Activated naive CD8-positive, alpha-beta T cell treated with anti-CD3 and anti-CD28 coated beads, Interleukin-2, amount 10 ng/mL, durations not matched to agents 7 days and 5 days (primary cell): ENCODE measurements at regions not wholly inside any gene's neighbourhood (a gene's known extent, or its start where the extent isn't known, plus 50 kb on each side); places are given as distances from the start of the nearest gene placed in this dataset.
A peak's percentile ranks its signal among the peaks of the same experiment; 100 is the strongest.
"Not testable (repeated sequence)": the region's sequence is repeated elsewhere in the genome, so short reads cannot be mapped to it uniquely, and the experiment has no call there.

ENCODE experiments used
- ATAC-seq: fragments of 150-1000 bp; cut with Tn5 transposase; one replicate; pipeline ENCODE4 v1.10.0; 2021; ENCODE audit warnings: low read depth, moderate library complexity
- POLR2A ChIA-PET: fragments of 350-600 bp; sonication (Branson Sonifier 250); formaldehyde crosslinking; loops from one replicate; lab custom pipeline; 2021; ENCODE audit warnings: antibody characterized with exemption; lab: Charles Lee
- DNase-seq: peaks from one replicate; pipeline ENCODE4 v3.0.0; 2021
- H3K27ac Mint-ChIP-seq: one replicate; pipeline ENCODE4 v1.8.0; 2022; ENCODE audit warnings: mild to moderate bottlenecking, mixed read lengths
- H3K27me3 Mint-ChIP-seq: one replicate; pipeline ENCODE4 v1.8.0; 2022; ENCODE audit warnings: mild to moderate bottlenecking, moderate library complexity, mixed read lengths
- H3K36me3 Mint-ChIP-seq: one replicate; pipeline ENCODE4 v1.8.0; 2021; ENCODE audit warnings: mild to moderate bottlenecking, mixed read lengths
- H3K4me1 Mint-ChIP-seq: one replicate; pipeline ENCODE4 v1.8.0; 2021; ENCODE audit warnings: mixed read lengths
- H3K4me3 Mint-ChIP-seq: one replicate; pipeline ENCODE4 v1.8.0; 2022; ENCODE audit warnings: mild to moderate bottlenecking, moderate library complexity, mixed read lengths
- H3K9me3 Mint-ChIP-seq: one replicate; pipeline ENCODE4 v1.8.0; 2021; ENCODE audit warnings: mixed read lengths

DNA sequence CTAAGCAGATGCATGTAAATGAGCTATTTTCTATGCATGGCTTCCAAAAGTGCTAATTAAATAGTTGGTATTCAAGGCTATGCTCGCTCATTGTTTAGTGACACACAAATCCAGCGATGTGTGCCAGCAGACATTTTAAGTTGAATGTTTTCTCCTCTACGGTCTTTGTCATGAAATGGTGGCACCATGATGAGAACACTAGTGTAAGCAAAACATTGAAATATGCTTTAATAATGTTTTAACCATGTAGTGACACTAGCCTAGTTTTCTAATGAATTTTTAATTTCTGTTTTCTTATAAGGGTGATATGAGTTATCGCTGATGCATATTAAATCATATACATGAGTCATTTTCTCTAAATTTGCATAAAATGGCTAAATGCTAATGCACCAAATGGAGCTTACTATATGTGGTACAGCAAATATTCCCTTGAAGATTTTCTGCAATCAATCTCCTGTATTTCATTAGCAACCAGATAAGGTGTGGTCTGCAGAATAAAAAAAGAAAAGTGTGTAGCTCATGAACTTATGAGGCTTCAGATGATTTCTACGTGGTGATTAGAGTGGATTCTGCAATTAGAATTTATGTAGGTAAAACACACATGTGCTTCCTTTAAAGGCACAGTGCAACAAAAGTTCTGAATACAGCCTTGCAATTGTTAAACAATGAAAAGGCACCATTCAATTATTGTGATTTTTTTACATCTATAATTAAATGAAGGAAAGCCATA is 226.6 kb downstream of the MEF2C start:
- Mint-ChIP-seq H3K9me3 (no peaks in the 10 kb centered on the region), H3K27me3 (peaks cover 51% of the 10 kb centered on the region), H3K4me1 (peaks cover 6% of the 10 kb centered on the region), H3K36me3 (peaks cover 2% of the 10 kb centered on the region), H3K27ac (no peak overlapping the region), H3K4me3 (no peak overlapping the region)
- POLR2A ChIA-PET, result no interaction called here
- no peak for DNase-seq
- no peak for ATAC-seq

DNA sequence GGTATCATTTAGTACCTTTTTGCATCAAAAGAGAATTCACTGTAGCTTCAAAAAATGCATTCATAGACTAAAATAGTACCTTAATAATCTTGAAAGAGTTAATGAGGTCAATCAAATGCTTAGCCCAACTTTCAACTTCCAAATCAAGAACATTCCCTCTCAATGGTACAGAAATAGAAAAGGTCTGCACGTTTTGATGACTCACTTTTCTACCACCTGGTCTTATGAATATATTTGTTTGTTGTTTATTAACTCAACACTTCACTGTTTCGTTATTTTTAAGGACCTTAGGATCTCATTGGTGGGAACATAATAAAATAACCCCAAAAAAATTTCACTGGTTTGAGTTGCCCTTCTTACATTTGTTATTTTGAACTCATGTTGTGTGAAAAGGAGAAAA is 229.5 kb downstream of the MEF2C start:
- POLR2A ChIA-PET, result no interaction called here
- no peaks in the 10 kb centered on the region for H3K4me1 Mint-ChIP-seq
- H3K27ac Mint-ChIP-seq, result no peak overlapping the region
- peaks cover 24% of the 10 kb centered on the region for H3K27me3 Mint-ChIP-seq
- no peaks in the 10 kb centered on the region for H3K9me3 Mint-ChIP-seq
- H3K4me3 Mint-ChIP-seq, result no peak overlapping the region
- no peaks in the 10 kb centered on the region for H3K36me3 Mint-ChIP-seq
- ATAC-seq (no peak), DNase-seq (no peak)

DNA sequence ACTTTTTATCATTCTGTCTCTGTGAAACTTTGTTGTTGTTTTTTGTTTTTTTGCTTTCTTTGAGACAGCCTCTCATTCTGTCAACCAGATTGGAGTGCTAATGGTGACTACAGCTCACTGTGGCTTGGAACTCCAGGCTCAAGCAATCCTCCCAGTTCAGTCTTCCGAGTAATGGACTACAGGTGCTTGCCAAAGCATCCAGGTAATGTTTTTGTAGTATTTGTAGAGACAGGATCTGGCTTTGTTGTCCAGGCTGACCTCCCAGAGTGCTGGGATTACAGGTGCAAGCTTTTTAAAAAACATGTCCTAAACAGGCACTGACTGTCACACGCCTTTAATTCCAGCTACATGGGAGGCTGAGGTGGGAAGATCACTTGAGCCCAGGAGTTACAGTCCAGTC is 235.1 kb downstream of the MEF2C start:
- Mint-ChIP-seq H3K9me3 (no peaks in the 10 kb centered on the region), H3K4me3 (no peak overlapping the region), H3K27me3 (peaks cover 21% of the 10 kb centered on the region), H3K36me3 (no peaks in the 10 kb centered on the region), H3K4me1 (no peaks in the 10 kb centered on the region), H3K27ac (no peak overlapping the region)
- DNase-seq (no peak), ATAC-seq (no peak)
- POLR2A ChIA-PET, result no interaction called here

DNA sequence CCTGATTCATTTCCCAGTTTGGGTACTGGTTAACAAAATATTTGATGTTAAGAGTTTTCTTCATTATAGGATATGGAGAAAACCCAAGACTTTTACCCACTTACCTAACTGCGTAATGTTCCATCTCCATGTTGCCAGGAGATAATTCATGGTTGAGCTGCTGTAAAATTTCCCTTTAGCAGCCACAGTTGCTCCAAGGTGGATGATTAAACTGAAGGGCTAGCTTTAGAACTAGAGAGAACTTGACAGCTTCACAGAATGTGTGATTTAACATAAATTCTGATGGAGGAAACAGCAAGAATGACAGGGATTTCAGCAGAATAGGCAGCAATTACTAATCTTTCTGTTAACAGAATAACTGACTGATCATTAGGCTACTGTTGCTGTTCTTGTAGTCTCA is 236.1 kb downstream of the MEF2C start:
- ATAC-seq, result no peak
- Mint-ChIP-seq H3K36me3 (no peaks in the 10 kb centered on the region), H3K4me3 (no peak overlapping the region), H3K27me3 (peaks cover 19% of the 10 kb centered on the region), H3K9me3 (no peaks in the 10 kb centered on the region), H3K27ac (no peak overlapping the region), H3K4me1 (no peaks in the 10 kb centered on the region)
- POLR2A ChIA-PET, result no interaction called here
- no peak for DNase-seq

DNA sequence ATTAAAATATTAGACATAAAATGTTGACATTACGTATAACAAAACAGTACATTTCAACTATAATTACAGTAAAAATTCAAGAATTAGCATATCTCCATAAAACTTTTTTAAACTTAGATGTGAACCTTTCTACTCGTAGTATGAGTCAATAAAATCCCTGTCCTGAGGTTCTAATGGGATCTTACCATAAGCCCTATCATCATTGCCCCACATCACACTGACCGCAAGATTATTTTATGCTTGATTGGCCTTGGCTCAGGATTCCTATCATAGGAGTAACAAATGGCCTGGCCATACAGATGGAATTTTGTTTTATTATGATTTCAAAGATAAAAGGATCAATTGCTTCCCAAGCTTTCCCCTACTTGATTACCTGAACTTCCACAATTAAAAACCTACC is 238.3 kb downstream of the MEF2C start:
- ATAC-seq (no peak), DNase-seq (no peak)
- POLR2A ChIA-PET, result no interaction called here
- Mint-ChIP-seq H3K27me3 (peaks cover 19% of the 10 kb centered on the region), H3K4me1 (no peaks in the 10 kb centered on the region), H3K4me3 (no peak overlapping the region), H3K27ac (no peak overlapping the region), H3K9me3 (no peaks in the 10 kb centered on the region), H3K36me3 (no peaks in the 10 kb centered on the region)

DNA sequence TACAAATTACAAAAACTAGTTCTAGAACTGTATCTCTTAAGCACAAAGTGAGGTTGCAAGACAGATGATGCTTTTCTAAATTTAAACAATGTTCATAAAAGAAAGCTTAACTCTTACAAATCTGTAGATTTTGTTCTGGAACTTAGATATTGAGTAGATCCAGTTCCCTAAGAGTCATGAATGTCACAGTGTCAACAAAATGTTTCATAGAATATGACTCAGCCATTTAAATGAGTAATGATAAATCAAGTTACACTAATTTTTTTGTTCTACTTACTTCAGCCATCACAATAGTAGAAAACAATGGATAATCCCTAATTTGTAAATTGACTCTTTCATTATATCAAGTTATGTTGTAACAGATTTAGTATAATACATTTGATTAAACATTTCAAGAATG is 239.7 kb downstream of the MEF2C start:
- H3K27me3 Mint-ChIP-seq, result peaks cover 19% of the 10 kb centered on the region
- H3K4me1 Mint-ChIP-seq, result no peaks in the 10 kb centered on the region
- no peak overlapping the region for H3K27ac Mint-ChIP-seq
- H3K9me3 Mint-ChIP-seq, result no peaks in the 10 kb centered on the region
- no peak for DNase-seq
- no peak overlapping the region for H3K4me3 Mint-ChIP-seq
- no peaks in the 10 kb centered on the region for H3K36me3 Mint-ChIP-seq
- POLR2A ChIA-PET, result no interaction called here
- no peak for ATAC-seq

DNA sequence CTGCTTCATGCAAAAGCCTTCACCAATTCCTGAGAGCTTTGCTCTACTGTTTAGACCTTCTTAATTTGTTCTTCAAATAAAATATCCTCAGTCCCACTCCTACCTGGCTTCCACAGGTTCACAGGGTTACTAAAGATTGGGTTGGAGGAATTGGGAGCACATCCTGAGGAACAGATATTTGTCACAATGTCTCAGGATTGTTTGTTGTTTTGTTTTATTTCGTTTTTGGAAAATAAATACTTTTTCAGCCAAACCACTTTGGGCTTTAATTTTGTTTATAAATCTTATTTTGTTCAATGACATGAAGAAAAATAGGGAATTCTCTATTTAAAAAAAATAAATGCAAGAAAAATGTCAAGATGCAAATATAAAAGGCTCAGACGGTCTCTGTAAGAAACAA is 249.0 kb downstream of the MEF2C start:
- Mint-ChIP-seq H3K27ac (no peak overlapping the region), H3K36me3 (no peaks in the 10 kb centered on the region), H3K27me3 (no peaks in the 10 kb centered on the region), H3K9me3 (no peaks in the 10 kb centered on the region), H3K4me3 (no peak overlapping the region), H3K4me1 (no peaks in the 10 kb centered on the region)
- POLR2A ChIA-PET, result no interaction called here
- ATAC-seq (no peak), DNase-seq (no peak)

DNA sequence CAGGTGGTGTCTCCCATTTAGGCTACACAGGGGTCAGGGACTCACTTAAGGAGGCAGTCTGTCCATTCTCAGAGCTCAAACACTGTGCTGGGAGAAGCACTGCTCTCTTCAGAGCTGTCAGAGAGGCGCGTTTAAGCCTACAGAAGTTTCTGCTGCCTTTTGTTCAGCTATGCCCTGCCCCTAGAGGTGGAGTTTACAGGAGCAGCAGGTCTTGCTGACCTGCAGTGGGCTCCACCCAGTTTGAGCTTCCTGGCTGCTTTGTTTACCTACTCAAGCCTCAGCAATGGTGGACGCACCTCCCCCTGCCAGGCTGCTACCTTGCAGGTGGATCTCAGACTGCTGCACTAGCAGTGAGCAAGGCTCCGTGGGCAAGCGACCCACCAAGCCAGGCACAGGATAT is 260.1 kb downstream of the MEF2C start:
- ATAC-seq, H3K4me1 Mint-ChIP-seq, POLR2A ChIA-PET, H3K4me3 Mint-ChIP-seq, DNase-seq, H3K9me3 Mint-ChIP-seq, H3K27ac Mint-ChIP-seq, H3K27me3 Mint-ChIP-seq, H3K36me3 Mint-ChIP-seq: not testable (repeated sequence)

DNA sequence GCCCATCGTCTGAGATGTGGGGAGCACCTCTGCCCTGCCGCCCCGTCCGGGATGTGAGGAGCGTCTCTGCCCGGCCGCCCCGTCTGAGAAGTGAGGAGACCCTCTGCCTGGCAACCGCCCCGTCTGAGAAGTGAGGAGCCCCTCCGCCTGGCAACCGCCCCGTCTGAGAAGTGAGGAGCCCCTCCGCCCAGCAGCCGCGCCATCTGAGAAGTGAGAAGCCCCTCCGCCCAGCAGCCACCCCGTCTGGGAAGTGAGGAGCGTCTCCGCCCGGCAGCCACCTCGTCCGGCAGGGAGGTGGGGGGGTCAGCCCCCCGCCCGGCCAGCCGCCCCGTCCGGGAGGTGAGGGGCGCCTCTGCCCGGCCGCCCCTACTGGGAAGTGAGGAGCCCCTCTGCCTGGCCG is 267.2 kb downstream of the MEF2C start:
- POLR2A ChIA-PET, ATAC-seq, H3K27ac Mint-ChIP-seq, H3K27me3 Mint-ChIP-seq, H3K4me1 Mint-ChIP-seq, H3K9me3 Mint-ChIP-seq, DNase-seq, H3K4me3 Mint-ChIP-seq, H3K36me3 Mint-ChIP-seq: not testable (repeated sequence)

DNA sequence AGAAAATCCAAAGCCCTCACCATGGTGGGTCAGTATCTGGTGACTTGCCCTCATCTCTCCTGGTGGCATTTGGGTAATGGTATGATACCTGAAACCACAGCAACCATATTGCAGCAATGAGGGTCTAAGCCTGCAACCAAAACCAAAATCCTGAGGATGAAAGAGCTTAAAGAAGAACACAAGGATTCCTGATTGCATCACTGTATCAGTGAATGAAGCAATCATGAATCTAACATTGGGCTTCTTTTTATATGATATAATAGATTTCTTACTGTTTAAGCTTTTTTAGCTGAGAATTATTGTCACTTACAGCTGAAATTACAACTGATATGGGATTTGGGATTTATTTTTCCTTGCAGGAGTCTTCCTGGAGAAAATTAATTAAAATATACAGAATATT is 269.9 kb downstream of the MEF2C start:
- DNase-seq (no peak), ATAC-seq (no peak)
- H3K9me3 Mint-ChIP-seq, result peaks cover 4% of the 10 kb centered on the region
- H3K27me3 Mint-ChIP-seq, result peaks cover 9% of the 10 kb centered on the region
- no peak overlapping the region for H3K4me3 Mint-ChIP-seq
- no peak overlapping the region for H3K27ac Mint-ChIP-seq
- POLR2A ChIA-PET, result no interaction called here
- no peaks in the 10 kb centered on the region for H3K4me1 Mint-ChIP-seq
- H3K36me3 Mint-ChIP-seq, result no peaks in the 10 kb centered on the region

DNA sequence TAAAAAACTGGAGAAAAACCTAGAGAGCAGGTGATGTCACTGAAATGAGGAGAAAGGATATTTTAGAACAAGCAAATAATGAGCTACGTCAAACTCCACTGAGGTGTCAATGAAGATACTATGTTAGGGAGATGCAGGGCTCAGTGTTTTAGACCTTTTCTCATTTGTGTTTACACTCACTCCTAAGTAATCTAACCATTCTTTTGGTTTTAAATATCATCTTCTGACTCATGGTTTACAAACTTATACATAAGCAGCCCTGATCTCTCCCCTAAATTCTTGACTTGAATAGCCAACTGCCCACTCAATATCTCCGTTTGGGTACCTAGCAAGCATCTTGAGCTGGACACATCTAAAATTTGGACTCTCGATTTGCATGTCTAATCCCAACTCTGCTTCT is 272.4 kb downstream of the MEF2C start:
- DNase-seq, result no peak
- Mint-ChIP-seq H3K36me3 (no peaks in the 10 kb centered on the region), H3K27me3 (peaks cover 15% of the 10 kb centered on the region), H3K27ac (no peak overlapping the region), H3K9me3 (peaks cover 2% of the 10 kb centered on the region), H3K4me3 (no peak overlapping the region), H3K4me1 (no peaks in the 10 kb centered on the region)
- ATAC-seq, result no peak
- POLR2A ChIA-PET, result no interaction called here

DNA sequence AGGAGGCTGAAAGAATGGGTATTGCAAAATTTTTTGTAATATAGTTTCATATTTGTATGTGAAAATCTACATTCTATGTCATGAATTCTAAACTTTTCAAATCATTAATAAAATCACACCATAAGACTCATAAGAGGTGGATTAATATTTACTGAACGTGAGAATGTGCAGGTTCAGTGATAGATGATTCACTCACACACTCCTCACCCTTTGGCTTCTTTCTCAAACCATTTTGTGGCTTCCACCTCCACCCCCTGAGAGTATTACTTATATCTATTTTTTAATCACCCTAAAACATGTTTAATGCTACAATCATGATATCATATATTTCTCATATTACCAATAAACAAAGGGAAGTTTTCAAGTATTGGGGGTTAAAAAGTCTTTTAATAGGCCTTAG is 275.5 kb downstream of the MEF2C start:
- POLR2A ChIA-PET, result no interaction called here
- Mint-ChIP-seq H3K4me1 (no peaks in the 10 kb centered on the region), H3K27me3 (peaks cover 15% of the 10 kb centered on the region), H3K4me3 (no peak overlapping the region), H3K36me3 (no peaks in the 10 kb centered on the region), H3K9me3 (no peaks in the 10 kb centered on the region), H3K27ac (no peak overlapping the region)
- ATAC-seq, result no peak
- no peak for DNase-seq

DNA sequence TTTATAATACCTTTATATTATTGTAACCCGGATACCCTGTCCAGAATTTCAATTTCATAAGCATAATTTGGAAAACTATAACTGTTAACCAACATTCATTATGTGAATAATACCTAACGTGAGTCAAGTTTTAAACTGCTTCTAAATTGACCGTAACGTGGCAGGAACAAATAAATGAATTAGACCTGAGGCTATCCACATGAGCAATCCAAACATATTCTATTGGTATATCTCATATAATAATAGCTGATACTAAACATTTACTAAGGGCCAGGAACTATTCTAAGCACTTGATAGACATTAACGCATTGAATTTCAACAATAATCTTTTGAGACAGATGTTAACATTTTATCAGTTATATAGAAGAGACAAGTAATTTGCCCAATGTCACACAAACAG is 276.4 kb downstream of the MEF2C start:
- Mint-ChIP-seq H3K27me3 (peaks cover 10% of the 10 kb centered on the region), H3K4me3 (no peak overlapping the region)

DNA sequence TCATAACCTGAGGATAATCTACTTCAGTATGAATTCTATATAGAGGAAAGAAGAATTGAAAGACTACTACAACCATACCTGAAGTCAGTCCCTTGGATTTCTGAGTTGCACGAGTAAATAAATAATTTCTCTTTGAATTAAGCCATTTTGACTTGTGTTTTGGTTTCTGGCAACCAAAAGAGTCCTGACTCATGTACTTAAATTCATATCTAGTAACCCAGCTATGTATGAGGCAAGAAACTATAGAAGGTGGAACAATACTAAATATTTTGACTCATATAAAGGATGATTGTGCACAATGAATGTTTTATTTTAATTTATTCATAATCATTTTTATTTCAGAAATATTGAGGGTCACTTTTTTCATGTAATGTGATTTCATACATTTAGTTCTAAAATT is 276.8 kb downstream of the MEF2C start:
- Mint-ChIP-seq H3K4me3 (no peak overlapping the region), H3K36me3 (no peaks in the 10 kb centered on the region), H3K27ac (no peak overlapping the region), H3K4me1 (no peaks in the 10 kb centered on the region), H3K9me3 (peaks cover under 1% of the 10 kb centered on the region), H3K27me3 (peaks cover 9% of the 10 kb centered on the region)
- POLR2A ChIA-PET, result no interaction called here
- no peak for ATAC-seq
- no peak for DNase-seq

More for the DNA sequence above, 276.4 kb downstream of the MEF2C start:
- DNase-seq, result no peak
- no peak for ATAC-seq
- H3K27ac Mint-ChIP-seq, result no peak overlapping the region
- H3K4me1 Mint-ChIP-seq, result no peaks in the 10 kb centered on the region
- no peaks in the 10 kb centered on the region for H3K36me3 Mint-ChIP-seq
- POLR2A ChIA-PET, result no interaction called here
- no peaks in the 10 kb centered on the region for H3K9me3 Mint-ChIP-seq

DNA sequence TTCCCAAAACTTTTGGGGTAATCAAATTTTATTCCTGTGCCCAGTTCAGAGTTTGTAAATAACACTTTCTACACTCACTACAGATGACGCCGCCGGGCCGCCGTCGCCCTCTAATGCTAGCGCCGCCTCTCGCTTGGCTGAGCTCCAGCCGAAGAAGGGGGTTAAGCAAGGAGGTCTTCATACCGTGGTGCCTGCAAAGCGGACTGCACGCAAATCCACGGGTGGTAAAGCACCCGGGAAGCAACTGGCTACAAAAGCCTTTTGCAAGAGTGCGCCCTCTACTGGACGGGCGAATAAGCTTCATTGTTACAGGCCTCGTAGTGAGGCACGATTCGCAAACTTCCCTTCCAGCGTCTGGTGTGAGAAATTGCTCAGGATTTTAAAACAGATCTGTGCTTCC is 280.4 kb downstream of the MEF2C start:
- H3K4me3 Mint-ChIP-seq, result no peak overlapping the region
- no peak overlapping the region for H3K27ac Mint-ChIP-seq
- no peaks in the 10 kb centered on the region for H3K4me1 Mint-ChIP-seq
- ATAC-seq, result no peak
- H3K27me3 Mint-ChIP-seq, result peaks cover 12% of the 10 kb centered on the region
- POLR2A ChIA-PET, result no interaction called here
- peak; percentile 47 for DNase-seq
- no peaks in the 10 kb centered on the region for H3K36me3 Mint-ChIP-seq
- H3K9me3 Mint-ChIP-seq, result peaks cover 2% of the 10 kb centered on the region
